ENCODE measurements at regions not wholly inside any gene's neighbourhood (a gene's known extent, or its start where the extent isn't known, plus 50 kb on each side); places are given as distances from the start of the nearest gene placed in this dataset.

- TF ChIP-seq POLR2AphosphoS5 (IDR thresholded peaks at IDR 0.05) (no peak), POLR2A (IDR thresholded peaks at IDR 0.05) (no peak)
Measured at GRCh38 chrX:131942034-131942433, 81.1 kb upstream of the STK26 start.

All from breast epithelium (tissue), 3 donors.